Tibial nerve (tissue), 4 donors: ENCODE measurements at regions not wholly inside any gene's neighbourhood (a gene's known extent, or its start where the extent isn't known, plus 50 kb on each side); places are given as distances from the start of the nearest gene placed in this dataset.

ENCODE experiments used
- EP300 ChIP-seq, 2 donors: sonication (generic); formaldehyde crosslinking; IDR thresholded peaks; one replicate each; pipeline ENCODE4 v1.6.1; 2017; ENCODE audit warnings: antibody characterized with exemption in 2 of 2, mild to moderate bottlenecking in 1 of 2
- TF ChIP-seq, protein P1 (sequence below), 5 experiments: fragments of 200-600 bp in 3 of 5; fragments of 450-650 bp in 2 of 5; sonication (generic) in 3 of 5; IDR thresholded peaks; one replicate each; pipeline ENCODE4 v1.5.1; 2016 to 2019; ENCODE audit warnings: antibody characterized with exemption in 5 of 5, mild to moderate bottlenecking in 3 of 5, moderate library complexity in 2 of 5

DNA sequence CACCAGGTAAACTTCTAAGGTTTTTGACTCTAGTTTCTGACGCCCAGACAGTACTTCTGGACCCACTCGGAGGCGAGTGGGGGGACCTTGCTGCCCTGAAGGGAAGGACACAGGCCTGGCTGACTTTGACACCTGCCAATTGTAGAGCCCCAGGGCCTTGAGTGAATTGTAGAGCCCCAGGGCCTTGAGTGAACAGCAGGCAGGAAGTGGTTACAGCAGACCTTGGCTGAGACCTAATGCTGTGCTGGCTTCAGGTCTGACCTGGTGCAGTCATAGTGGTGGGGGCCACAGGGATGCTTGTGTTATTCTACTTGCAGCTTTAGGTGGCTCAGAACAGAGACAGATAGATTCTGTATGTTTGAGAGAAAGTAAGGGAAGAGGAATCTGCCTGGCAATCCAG lies 344.3 kb downstream of the DUSP10 start:
- TF ChIP-seq, protein P1, sequence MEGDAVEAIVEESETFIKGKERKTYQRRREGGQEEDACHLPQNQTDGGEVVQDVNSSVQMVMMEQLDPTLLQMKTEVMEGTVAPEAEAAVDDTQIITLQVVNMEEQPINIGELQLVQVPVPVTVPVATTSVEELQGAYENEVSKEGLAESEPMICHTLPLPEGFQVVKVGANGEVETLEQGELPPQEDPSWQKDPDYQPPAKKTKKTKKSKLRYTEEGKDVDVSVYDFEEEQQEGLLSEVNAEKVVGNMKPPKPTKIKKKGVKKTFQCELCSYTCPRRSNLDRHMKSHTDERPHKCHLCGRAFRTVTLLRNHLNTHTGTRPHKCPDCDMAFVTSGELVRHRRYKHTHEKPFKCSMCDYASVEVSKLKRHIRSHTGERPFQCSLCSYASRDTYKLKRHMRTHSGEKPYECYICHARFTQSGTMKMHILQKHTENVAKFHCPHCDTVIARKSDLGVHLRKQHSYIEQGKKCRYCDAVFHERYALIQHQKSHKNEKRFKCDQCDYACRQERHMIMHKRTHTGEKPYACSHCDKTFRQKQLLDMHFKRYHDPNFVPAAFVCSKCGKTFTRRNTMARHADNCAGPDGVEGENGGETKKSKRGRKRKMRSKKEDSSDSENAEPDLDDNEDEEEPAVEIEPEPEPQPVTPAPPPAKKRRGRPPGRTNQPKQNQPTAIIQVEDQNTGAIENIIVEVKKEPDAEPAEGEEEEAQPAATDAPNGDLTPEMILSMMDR (IDR thresholded peaks at IDR 0.05) = no peak
- TF ChIP-seq EP300 (IDR thresholded peaks at IDR 0.05) = no peak
